Uterus (tissue), 2 donors: ENCODE measurements at regions not wholly inside any gene's neighbourhood (a gene's known extent, or its start where the extent isn't known, plus 50 kb on each side); places are given as distances from the start of the nearest gene placed in this dataset.

Experiments used
- POLR2A ChIP-seq, 2 donors: fragments of 450-650 bp; IDR thresholded peaks; one replicate each; pipeline ENCODE4 v1.6.1; 2016; ENCODE audit warnings: antibody characterized with exemption in 2 of 2, mild to moderate bottlenecking in 1 of 2, moderate library complexity in 1 of 2
- TF ChIP-seq, protein P1 (sequence below), 4 experiments: fragments of 200-600 bp in 2 of 4; fragments of 450-650 bp in 2 of 4; sonication (generic) in 2 of 4; IDR thresholded peaks; one replicate each; pipeline ENCODE4 v1.5.1; 2016 to 2019; ENCODE audit warnings: antibody characterized with exemption in 4 of 4, mild to moderate bottlenecking in 2 of 4, moderate library complexity in 1 of 4

DNA sequence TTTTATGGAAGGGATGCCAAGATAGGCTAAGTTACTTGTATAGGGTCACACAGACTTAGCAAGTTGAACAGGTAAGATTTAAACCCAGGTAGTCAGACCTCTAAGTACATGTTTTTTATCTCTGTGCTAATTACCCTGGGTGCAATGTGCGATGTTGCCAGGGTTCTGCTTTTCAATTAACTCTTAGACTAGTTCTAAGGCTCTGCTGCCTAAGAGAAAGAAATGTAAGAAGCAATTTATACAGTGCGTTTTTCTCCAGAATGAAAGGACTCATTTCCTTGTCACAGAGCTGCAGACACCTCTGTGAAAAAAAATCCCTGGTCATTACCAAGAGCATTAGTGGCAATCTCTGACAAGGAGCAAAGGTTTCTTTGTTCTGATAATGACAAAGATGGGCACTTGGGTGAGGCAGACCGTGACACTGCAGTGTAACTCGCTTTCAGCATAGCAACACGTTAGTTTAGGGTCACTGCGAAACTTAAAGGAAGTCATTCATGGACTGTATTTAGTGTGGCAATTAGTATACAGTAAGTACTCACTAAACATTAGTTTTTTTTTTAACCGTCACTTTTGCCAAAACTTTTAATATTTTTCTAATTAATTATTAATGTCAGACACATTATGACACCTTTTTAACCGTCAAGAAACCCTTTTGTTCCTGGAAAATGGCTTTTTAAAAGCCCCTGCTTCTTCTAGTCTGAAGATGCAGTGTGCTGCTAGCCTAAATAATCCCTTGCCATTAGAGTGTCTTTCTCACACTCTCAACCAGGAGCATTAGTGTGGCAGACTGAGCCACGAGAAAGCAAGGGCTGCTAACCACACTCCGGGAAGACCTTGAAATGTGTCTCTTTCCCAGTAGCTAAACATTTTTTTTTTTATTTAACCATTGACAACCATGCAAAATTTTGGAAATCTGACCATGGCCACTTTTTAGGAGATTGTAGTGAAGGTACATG is 520.0 kb upstream of the C9orf72 start:
- TF ChIP-seq, protein P1, sequence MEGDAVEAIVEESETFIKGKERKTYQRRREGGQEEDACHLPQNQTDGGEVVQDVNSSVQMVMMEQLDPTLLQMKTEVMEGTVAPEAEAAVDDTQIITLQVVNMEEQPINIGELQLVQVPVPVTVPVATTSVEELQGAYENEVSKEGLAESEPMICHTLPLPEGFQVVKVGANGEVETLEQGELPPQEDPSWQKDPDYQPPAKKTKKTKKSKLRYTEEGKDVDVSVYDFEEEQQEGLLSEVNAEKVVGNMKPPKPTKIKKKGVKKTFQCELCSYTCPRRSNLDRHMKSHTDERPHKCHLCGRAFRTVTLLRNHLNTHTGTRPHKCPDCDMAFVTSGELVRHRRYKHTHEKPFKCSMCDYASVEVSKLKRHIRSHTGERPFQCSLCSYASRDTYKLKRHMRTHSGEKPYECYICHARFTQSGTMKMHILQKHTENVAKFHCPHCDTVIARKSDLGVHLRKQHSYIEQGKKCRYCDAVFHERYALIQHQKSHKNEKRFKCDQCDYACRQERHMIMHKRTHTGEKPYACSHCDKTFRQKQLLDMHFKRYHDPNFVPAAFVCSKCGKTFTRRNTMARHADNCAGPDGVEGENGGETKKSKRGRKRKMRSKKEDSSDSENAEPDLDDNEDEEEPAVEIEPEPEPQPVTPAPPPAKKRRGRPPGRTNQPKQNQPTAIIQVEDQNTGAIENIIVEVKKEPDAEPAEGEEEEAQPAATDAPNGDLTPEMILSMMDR (IDR thresholded peaks at IDR 0.05), result no peak
- no peak for TF ChIP-seq POLR2A (IDR thresholded peaks at IDR 0.05)
